ENCODE measurements at regions not wholly inside any gene's neighbourhood (a gene's known extent, or its start where the extent isn't known, plus 50 kb on each side); places are given as distances from the start of the nearest gene placed in this dataset.

- no peak for TF ChIP-seq CTCF (IDR thresholded peaks at IDR 0.05; ENCODE audit: insufficient read depth, low read length, poor library complexity, severe bottlenecking)
- no peak for TF ChIP-seq EZH2phosphoT487 (conservative IDR thresholded peaks at IDR 0.05; ENCODE audit: low read length)
These were observed 133.9 kb upstream of the RAP1B start for GRCh38 chr12:68476794-68477193.
